ENCODE measurements at regions not wholly inside any gene's neighbourhood (a gene's known extent, or its start where the extent isn't known, plus 50 kb on each side); places are given as distances from the start of the nearest gene placed in this dataset.

GRCh38 chr2:387980-388421 is 100.1 kb upstream of the ALKAL2 start:
- no peak for TF ChIP-seq POLR2A (IDR thresholded peaks at IDR 0.05)
- TF ChIP-seq CTCF (IDR thresholded peaks at IDR 0.05), result no peak

Data from body of pancreas (tissue), 4 donors.